Naive thymus-derived CD4-positive, alpha-beta T cell (primary cell): ENCODE measurements at regions not wholly inside any gene's neighbourhood (a gene's known extent, or its start where the extent isn't known, plus 50 kb on each side); places are given as distances from the start of the nearest gene placed in this dataset.

Experiments
- ATAC-seq: fragments of 150-1000 bp; cut with Tn5 transposase; 2 replicates; pipeline ENCODE4 v1.10.0; 2021; ENCODE audit warnings: mild to moderate bottlenecking, moderate library complexity
- CTCF ChIA-PET: fragments of 350-600 bp; sonication (Branson Sonifier 250); formaldehyde crosslinking; loops from one replicate; lab custom pipeline; 2021; ENCODE audit warnings: antibody characterized with exemption; lab: Charles Lee
- POLR2A ChIA-PET: fragments of 350-600 bp; sonication (Branson Sonifier 250); formaldehyde crosslinking; loops from one replicate; lab custom pipeline; 2021; ENCODE audit warnings: antibody characterized with exemption, inconsistent platforms; lab: Charles Lee
- DNase-seq, 9 donors: peaks; one replicate each; pipeline versions ENCODE4 v3.0.0 to v3.0.0-alpha.2; 2020 to 2022; ENCODE audit warnings: mixed read lengths in 1 of 9
- H3K27ac ChIP-seq: one replicate; pipeline ENCODE4 v1.7.0; 2013; ENCODE audit warnings: mild to moderate bottlenecking, low read depth, low read length, moderate library complexity
- H3K27me3 ChIP-seq, 2 donors: one replicate each; pipeline ENCODE4 v1.7.0; 2013; ENCODE audit warnings: low read length in 2 of 2, mild to moderate bottlenecking in 2 of 2, moderate library complexity in 2 of 2; ENCODE audit not compliant: control insufficient read depth in 2 of 2, insufficient read depth in 2 of 2
- H3K36me3 ChIP-seq, 3 experiments: 1 replicate in 2 of 3; 2 replicates in 1 of 3; pipeline ENCODE4 v1.7.0; 2013; ENCODE audit warnings: low read length in 3 of 3, mild to moderate bottlenecking in 3 of 3, moderate library complexity in 1 of 3; ENCODE audit not compliant: insufficient read depth in 3 of 3, control insufficient read depth in 2 of 3
- H3K4me1 ChIP-seq, 2 donors: one replicate each; pipeline ENCODE4 v1.7.0; 2013; ENCODE audit warnings: low read length in 2 of 2, mild to moderate bottlenecking in 2 of 2, moderate library complexity in 1 of 2; ENCODE audit not compliant: control insufficient read depth in 2 of 2, insufficient read depth in 2 of 2
- H3K4me3 ChIP-seq: 2 replicates; pipeline ENCODE4 v1.7.0; 2013; ENCODE audit warnings: mild to moderate bottlenecking, low read length
- H3K9me3 ChIP-seq, 3 experiments: 1 replicate in 2 of 3; 2 replicates in 1 of 3; pipeline ENCODE4 v1.7.0; 2013; ENCODE audit warnings: low read length in 3 of 3; ENCODE audit not compliant: control insufficient read depth in 2 of 3
- H3K27ac Mint-ChIP-seq, 9 donors: one replicate each; pipeline ENCODE4 v1.8.0; 2020 to 2022; ENCODE audit warnings: mixed read lengths in 9 of 9, mild to moderate bottlenecking in 8 of 9, moderate library complexity in 5 of 9, inconsistent platforms in 2 of 9
- H3K27me3 Mint-ChIP-seq, 5 donors: one replicate each; pipeline ENCODE4 v1.8.0; 2021 to 2022; ENCODE audit warnings: mixed read lengths in 5 of 5, mild to moderate bottlenecking in 1 of 5
- H3K36me3 Mint-ChIP-seq, 5 donors: one replicate each; pipeline ENCODE4 v1.8.0; 2020 to 2022; ENCODE audit warnings: mixed read lengths in 5 of 5, mild to moderate bottlenecking in 3 of 5, inconsistent platforms in 1 of 5
- H3K4me1 Mint-ChIP-seq, 7 donors: one replicate each; pipeline ENCODE4 v1.8.0; 2020 to 2022; ENCODE audit warnings: mixed read lengths in 7 of 7, mild to moderate bottlenecking in 3 of 7, inconsistent platforms in 1 of 7
- H3K4me3 Mint-ChIP-seq, 10 donors: one replicate each; pipeline ENCODE4 v1.8.0; 2020 to 2022; ENCODE audit warnings: mild to moderate bottlenecking in 10 of 10, mixed read lengths in 10 of 10, moderate library complexity in 6 of 10, inconsistent platforms in 2 of 10
- H3K9me3 Mint-ChIP-seq, 11 donors: one replicate each; pipeline ENCODE4 v1.8.0; 2020 to 2022; ENCODE audit warnings: mixed read lengths in 11 of 11, mild to moderate bottlenecking in 4 of 11, inconsistent platforms in 1 of 11, moderate library complexity in 1 of 11
- intact Hi-C, 2 donors: fragments of 100-400 bp; cut with micrococcal nuclease; formaldehyde crosslinking; loops; one replicate each; pipeline ENCODE4 v1.15.1; 2023

GRCh38 chr10:55476129-55476528 is 675.1 kb upstream of the PCDH15 start:
- no peaks in the 10 kb centered on the region for H3K4me1 Mint-ChIP-seq
- Histone ChIP-seq H3K4me3 (no peak overlapping the region), H3K4me1 (no peaks in the 10 kb centered on the region), H3K27me3 (no peaks in the 10 kb centered on the region), H3K36me3 (no peaks in the 10 kb centered on the region), H3K27ac (no peak overlapping the region), H3K9me3 (peaks cover 0 to 4% (median 0%) of the 10 kb centered on the region in 3 experiments)
- no peak overlapping the region for H3K27ac Mint-ChIP-seq
- H3K36me3 Mint-ChIP-seq = no peaks in the 10 kb centered on the region
- POLR2A ChIA-PET = no interaction called here
- CTCF ChIA-PET = no interaction called here
- H3K4me3 Mint-ChIP-seq = no peak overlapping the region
- ATAC-seq (no peak), DNase-seq (no peak)
- intact Hi-C loops = no loop called here
- peaks cover 0 to 12% (median 4%) of the 10 kb centered on the region in 11 donors for H3K9me3 Mint-ChIP-seq
- no peaks in the 10 kb centered on the region for H3K27me3 Mint-ChIP-seq

GRCh38 chr10:55474258-55474657 is 673.2 kb upstream of the PCDH15 start:
- POLR2A ChIA-PET = no interaction called here
- H3K9me3 ChIP-seq = peaks cover 0 to 4% (median 0%) of the 10 kb centered on the region in 3 experiments
- no peak overlapping the region for H3K27ac ChIP-seq
- Mint-ChIP-seq H3K27ac (no peak overlapping the region), H3K9me3 (peaks cover 0 to 9% (median 1%) of the 10 kb centered on the region in 11 donors), H3K4me1 (no peaks in the 10 kb centered on the region), H3K4me3 (no peak overlapping the region), H3K36me3 (no peaks in the 10 kb centered on the region), H3K27me3 (no peaks in the 10 kb centered on the region)
- intact Hi-C loops = no loop called here
- DNase-seq (no peak), ATAC-seq (no peak)
- CTCF ChIA-PET = no interaction called here
- H3K36me3 ChIP-seq = no peaks in the 10 kb centered on the region
- no peaks in the 10 kb centered on the region for H3K27me3 ChIP-seq
- H3K4me1 ChIP-seq = no peaks in the 10 kb centered on the region
- H3K4me3 ChIP-seq = no peak overlapping the region

GRCh38 chr10:55470840-55471239 is 669.8 kb upstream of the PCDH15 start:
- peaks cover 0 to 4% (median 0%) of the 10 kb centered on the region in 3 experiments for H3K9me3 ChIP-seq
- Mint-ChIP-seq H3K27me3 (no peaks in the 10 kb centered on the region), H3K9me3 (peaks cover 0 to 15% (median 4%) of the 10 kb centered on the region in 11 donors), H3K4me3 (no peak overlapping the region), H3K27ac (no peak overlapping the region), H3K36me3 (no peaks in the 10 kb centered on the region), H3K4me1 (no peaks in the 10 kb centered on the region)
- H3K4me3 ChIP-seq = no peak overlapping the region
- no peak for DNase-seq
- intact Hi-C loops = no loop called here
- CTCF ChIA-PET = no interaction called here
- no peak for ATAC-seq
- no peak overlapping the region for H3K27ac ChIP-seq
- H3K27me3 ChIP-seq = no peaks in the 10 kb centered on the region
- H3K36me3 ChIP-seq = no peaks in the 10 kb centered on the region
- POLR2A ChIA-PET = no interaction called here
- no peaks in the 10 kb centered on the region for H3K4me1 ChIP-seq

GRCh38 chr10:55466806-55467504 is 665.9 kb upstream of the PCDH15 start:
- peaks cover 1 to 21% (median 4%) of the 10 kb centered on the region in 11 donors for H3K9me3 Mint-ChIP-seq
- POLR2A ChIA-PET = no interaction called here
- intact Hi-C loops = no loop called here
- no peaks in the 10 kb centered on the region for H3K27me3 ChIP-seq
- H3K4me3 ChIP-seq = no peak overlapping the region
- CTCF ChIA-PET = no interaction called here
- H3K27ac Mint-ChIP-seq = no peak overlapping the region
- H3K4me1 Mint-ChIP-seq = no peaks in the 10 kb centered on the region
- H3K9me3 ChIP-seq = no peaks in the 10 kb centered on the region
- H3K27ac ChIP-seq = no peak overlapping the region
- no peak for ATAC-seq
- H3K4me3 Mint-ChIP-seq = no peak overlapping the region
- no peak for DNase-seq
- H3K36me3 Mint-ChIP-seq = no peaks in the 10 kb centered on the region
- no peaks in the 10 kb centered on the region for H3K27me3 Mint-ChIP-seq
- no peaks in the 10 kb centered on the region for H3K36me3 ChIP-seq
- no peaks in the 10 kb centered on the region for H3K4me1 ChIP-seq

GRCh38 chr10:55464083-55464482 is 663.1 kb upstream of the PCDH15 start:
- Mint-ChIP-seq H3K4me3 (no peak overlapping the region), H3K4me1 (no peaks in the 10 kb centered on the region), H3K36me3 (no peaks in the 10 kb centered on the region), H3K9me3 (peaks cover 0 to 19% (median 4%) of the 10 kb centered on the region in 11 donors), H3K27ac (no peak overlapping the region), H3K27me3 (no peaks in the 10 kb centered on the region)
- no peaks in the 10 kb centered on the region for H3K4me1 ChIP-seq
- POLR2A ChIA-PET = no interaction called here
- H3K9me3 ChIP-seq = no peaks in the 10 kb centered on the region
- no peak overlapping the region for H3K27ac ChIP-seq
- ATAC-seq (no peak), DNase-seq (no peak)
- no peak overlapping the region for H3K4me3 ChIP-seq
- intact Hi-C loops = no loop called here
- no peaks in the 10 kb centered on the region for H3K36me3 ChIP-seq
- H3K27me3 ChIP-seq = no peaks in the 10 kb centered on the region
- CTCF ChIA-PET = no interaction called here

- Mint-ChIP-seq H3K27ac (no peak overlapping the region), H3K4me3 (no peak overlapping the region), H3K4me1 (no peaks in the 10 kb centered on the region), H3K36me3 (no peaks in the 10 kb centered on the region), H3K27me3 (no peaks in the 10 kb centered on the region), H3K9me3 (peaks cover 0 to 16% (median under 1%) of the 10 kb centered on the region in 11 donors)
- ChIA-PET CTCF (no interaction called here), POLR2A (no interaction called here)
- intact Hi-C loops = no loop called here
- Histone ChIP-seq H3K27ac (no peak overlapping the region), H3K27me3 (no peaks in the 10 kb centered on the region), H3K4me3 (no peak overlapping the region), H3K4me1 (no peaks in the 10 kb centered on the region), H3K9me3 (no peaks in the 10 kb centered on the region), H3K36me3 (no peaks in the 10 kb centered on the region)
- DNase-seq (no peak), ATAC-seq (no peak)
Measured at GRCh38 chr10:55460008-55460407, 659.0 kb upstream of the PCDH15 start.

GRCh38 chr10:55449981-55450380 is 649.0 kb upstream of the PCDH15 start:
- Mint-ChIP-seq H3K4me1 (no peaks in the 10 kb centered on the region), H3K9me3 (peaks cover 0 to 3% (median 0%) of the 10 kb centered on the region in 11 donors), H3K27me3 (no peaks in the 10 kb centered on the region), H3K27ac (no peak overlapping the region), H3K36me3 (no peaks in the 10 kb centered on the region), H3K4me3 (no peak overlapping the region)
- Histone ChIP-seq H3K27me3 (no peaks in the 10 kb centered on the region), H3K27ac (no peak overlapping the region), H3K4me1 (no peaks in the 10 kb centered on the region), H3K36me3 (no peaks in the 10 kb centered on the region), H3K9me3 (no peaks in the 10 kb centered on the region), H3K4me3 (no peak overlapping the region)
- ChIA-PET CTCF (no interaction called here), POLR2A (no interaction called here)
- DNase-seq (no peak), ATAC-seq (no peak)
- intact Hi-C loops = no loop called here
